HepG2 (cell line): ENCODE measurements at regions not wholly inside any gene's neighbourhood (a gene's known extent, or its start where the extent isn't known, plus 50 kb on each side); places are given as distances from the start of the nearest gene placed in this dataset.

Experiments used
- BRF2 ChIP-seq: sonication (generic); formaldehyde crosslinking; IDR thresholded peaks from 2 replicates; pipeline ENCODE4 v1.8.1; 2022; ENCODE audit warnings: mild to moderate bottlenecking, missing genetic modification reagents
- HBP1 ChIP-seq: IDR thresholded peaks from 2 replicates; pipeline ENCODE4 v1.6.1; 2016; ENCODE audit warnings: low read depth, control low read depth
- MTA3 ChIP-seq: sonication (generic); formaldehyde crosslinking; IDR thresholded peaks from 2 replicates; pipeline ENCODE4 v1.4.0; 2020; ENCODE audit warnings: missing genetic modification reagents
- NFIB ChIP-seq: sonication (generic); formaldehyde crosslinking; IDR thresholded peaks from 2 replicates; pipeline ENCODE4 v1.9.0; 2021; ENCODE audit warnings: missing genetic modification reagents, mild to moderate bottlenecking, borderline replicate concordance
- POLR2A ChIP-seq, 2 experiments: IDR thresholded peaks; 2 replicates each; pipeline ENCODE4 v1.6.1; 2011; ENCODE audit warnings: low read depth in 2 of 2, low read length in 2 of 2, mild to moderate bottlenecking in 1 of 2, moderate library complexity in 1 of 2; ENCODE audit not compliant: insufficient read depth in 1 of 2
- SMC3 ChIP-seq: IDR thresholded peaks from 2 replicates; pipeline ENCODE4 v1.6.1; 2011; ENCODE audit warnings: low read length, improper control_type of control experiment
- TBP ChIP-seq: sonication (generic); formaldehyde crosslinking; IDR thresholded peaks from 2 replicates; pipeline ENCODE4 v1.5.0; 2020; ENCODE audit warnings: missing genetic modification reagents
- TCF7L2 ChIP-seq: IDR thresholded peaks from 2 replicates; pipeline ENCODE4 v1.6.1; 2011; ENCODE audit warnings: mild to moderate bottlenecking, low read depth, low read length, moderate library complexity
- ZBTB43 ChIP-seq: sonication (generic); formaldehyde crosslinking; conservative IDR thresholded peaks from 2 replicates; pipeline ENCODE4 v1.4.0; 2020; ENCODE audit warnings: missing genetic modification reagents
- ZNF282 ChIP-seq: fragments of 450-650 bp; IDR thresholded peaks from 2 replicates; pipeline ENCODE4 v1.6.1; 2018; ENCODE audit not compliant: partially characterized antibody
- ZNF362 ChIP-seq: sonication (generic); formaldehyde crosslinking; IDR thresholded peaks from 2 replicates; pipeline ENCODE4 v1.4.0; 2020; ENCODE audit warnings: missing genetic modification reagents, mild to moderate bottlenecking, borderline replicate concordance
- ZZZ3 ChIP-seq: sonication (generic); formaldehyde crosslinking; IDR thresholded peaks from 2 replicates; pipeline ENCODE4 v1.4.0; 2020; ENCODE audit warnings: missing genetic modification reagents, mild to moderate bottlenecking, borderline replicate concordance
- TF ChIP-seq, protein P1 (sequence below): sonication (generic); formaldehyde crosslinking; IDR thresholded peaks from 2 replicates; pipeline ENCODE4 v1.5.0; 2020; ENCODE audit warnings: mild to moderate bottlenecking, missing genetic modification reagents, moderate library complexity
- TF ChIP-seq, protein P2 (sequence below): sonication (generic); IDR thresholded peaks from 2 replicates; pipeline ENCODE4 v1.6.1; 2016; ENCODE audit warnings: low read depth, borderline replicate concordance

DNA sequence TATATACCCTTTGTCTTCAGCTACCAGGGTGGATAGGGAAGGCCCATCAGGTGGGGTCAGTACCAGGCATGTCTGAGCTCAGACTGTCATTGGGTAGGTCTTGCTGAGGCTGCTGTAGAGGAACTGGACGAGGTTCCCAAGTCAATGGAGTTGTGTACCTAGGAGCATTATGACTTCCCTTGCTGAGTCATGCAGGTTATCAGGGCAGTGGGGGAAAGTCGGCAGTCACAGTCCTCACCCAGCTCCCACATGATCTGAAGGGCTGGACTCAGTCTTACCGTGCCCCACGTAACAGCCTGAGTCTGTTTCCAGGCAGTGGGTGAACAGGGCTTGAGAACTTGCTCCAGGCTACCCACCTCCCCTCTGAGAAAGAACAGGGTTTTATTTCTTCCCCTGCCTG, 260.8 kb upstream of the COBL start:
- TF ChIP-seq, protein P1, sequence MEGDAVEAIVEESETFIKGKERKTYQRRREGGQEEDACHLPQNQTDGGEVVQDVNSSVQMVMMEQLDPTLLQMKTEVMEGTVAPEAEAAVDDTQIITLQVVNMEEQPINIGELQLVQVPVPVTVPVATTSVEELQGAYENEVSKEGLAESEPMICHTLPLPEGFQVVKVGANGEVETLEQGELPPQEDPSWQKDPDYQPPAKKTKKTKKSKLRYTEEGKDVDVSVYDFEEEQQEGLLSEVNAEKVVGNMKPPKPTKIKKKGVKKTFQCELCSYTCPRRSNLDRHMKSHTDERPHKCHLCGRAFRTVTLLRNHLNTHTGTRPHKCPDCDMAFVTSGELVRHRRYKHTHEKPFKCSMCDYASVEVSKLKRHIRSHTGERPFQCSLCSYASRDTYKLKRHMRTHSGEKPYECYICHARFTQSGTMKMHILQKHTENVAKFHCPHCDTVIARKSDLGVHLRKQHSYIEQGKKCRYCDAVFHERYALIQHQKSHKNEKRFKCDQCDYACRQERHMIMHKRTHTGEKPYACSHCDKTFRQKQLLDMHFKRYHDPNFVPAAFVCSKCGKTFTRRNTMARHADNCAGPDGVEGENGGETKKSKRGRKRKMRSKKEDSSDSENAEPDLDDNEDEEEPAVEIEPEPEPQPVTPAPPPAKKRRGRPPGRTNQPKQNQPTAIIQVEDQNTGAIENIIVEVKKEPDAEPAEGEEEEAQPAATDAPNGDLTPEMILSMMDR (CRISPR knock-in tag): no peak
- TF ChIP-seq NFIB (CRISPR knock-in tag) (no peak), SMC3 (no peak), POLR2A (IDR thresholded peaks at IDR 0.05; ENCODE audit: insufficient read depth in 1 of 2, low read depth in 2 of 2, low read length in 2 of 2) (no peak), TBP (CRISPR knock-in tag) (no peak), BRF2 (CRISPR knock-in tag) (no peak), TCF7L2 (no peak), ZNF362 (no peak), HBP1 (no peak), ZBTB43 (CRISPR knock-in tag) (no peak), MTA3 (no peak), ZNF282 (no peak), ZZZ3 (CRISPR knock-in tag) (no peak)
- TF ChIP-seq, protein P2, sequence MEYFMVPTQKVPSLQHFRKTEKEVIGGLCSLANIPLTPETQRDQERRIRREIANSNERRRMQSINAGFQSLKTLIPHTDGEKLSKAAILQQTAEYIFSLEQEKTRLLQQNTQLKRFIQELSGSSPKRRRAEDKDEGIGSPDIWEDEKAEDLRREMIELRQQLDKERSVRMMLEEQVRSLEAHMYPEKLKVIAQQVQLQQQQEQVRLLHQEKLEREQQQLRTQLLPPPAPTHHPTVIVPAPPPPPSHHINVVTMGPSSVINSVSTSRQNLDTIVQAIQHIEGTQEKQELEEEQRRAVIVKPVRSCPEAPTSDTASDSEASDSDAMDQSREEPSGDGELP: no peak
